DND-41 (cell line): ENCODE measurements at regions not wholly inside any gene's neighbourhood (a gene's known extent, or its start where the extent isn't known, plus 50 kb on each side); places are given as distances from the start of the nearest gene placed in this dataset.

Experiments
- EZH2 ChIP-seq: IDR thresholded peaks from 3 replicates; pipeline ENCODE4 v1.6.1; 2012; ENCODE audit warnings: borderline replicate concordance, low read depth, mild to moderate bottlenecking, moderate library complexity, low read length, inconsistent platforms; ENCODE audit not compliant: severe bottlenecking
- TF ChIP-seq, protein P1 (sequence below): IDR thresholded peaks from 2 replicates; pipeline ENCODE4 v1.5.1; 2012; ENCODE audit warnings: borderline replicate concordance, low read length, moderate library complexity, mild to moderate bottlenecking; ENCODE audit not compliant: poor library complexity, severe bottlenecking; ENCODE audit errors: extremely low read depth

DNA sequence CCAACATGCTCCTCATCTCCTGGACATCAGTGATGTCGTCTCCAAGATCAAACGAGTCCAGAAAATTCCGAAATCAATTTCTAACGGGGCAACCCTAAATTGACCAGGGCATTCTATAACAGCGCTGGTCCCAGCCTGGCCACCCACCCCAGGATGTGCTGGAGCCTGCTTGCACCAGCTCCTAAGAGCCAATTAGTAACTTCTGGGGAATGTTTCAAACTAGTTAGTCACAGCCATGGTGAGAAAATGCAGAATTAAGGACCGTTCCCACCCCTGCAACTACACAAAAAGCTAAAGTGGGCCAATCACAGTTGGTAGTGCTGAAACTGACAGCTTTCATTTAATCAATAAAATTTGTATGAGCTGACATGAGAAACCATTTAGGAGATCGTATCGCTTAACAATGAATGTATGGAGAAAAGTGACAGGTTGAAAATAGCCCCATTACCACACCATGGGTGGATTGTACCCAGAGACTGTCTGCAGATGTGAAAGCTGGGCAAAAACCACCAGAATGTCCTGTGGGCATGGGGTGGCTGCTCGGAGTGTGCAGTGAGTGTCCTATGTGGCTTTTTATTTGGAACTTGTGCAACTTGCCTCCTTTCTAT, 165.7 kb upstream of the AFDN start:
- TF ChIP-seq, protein P1, sequence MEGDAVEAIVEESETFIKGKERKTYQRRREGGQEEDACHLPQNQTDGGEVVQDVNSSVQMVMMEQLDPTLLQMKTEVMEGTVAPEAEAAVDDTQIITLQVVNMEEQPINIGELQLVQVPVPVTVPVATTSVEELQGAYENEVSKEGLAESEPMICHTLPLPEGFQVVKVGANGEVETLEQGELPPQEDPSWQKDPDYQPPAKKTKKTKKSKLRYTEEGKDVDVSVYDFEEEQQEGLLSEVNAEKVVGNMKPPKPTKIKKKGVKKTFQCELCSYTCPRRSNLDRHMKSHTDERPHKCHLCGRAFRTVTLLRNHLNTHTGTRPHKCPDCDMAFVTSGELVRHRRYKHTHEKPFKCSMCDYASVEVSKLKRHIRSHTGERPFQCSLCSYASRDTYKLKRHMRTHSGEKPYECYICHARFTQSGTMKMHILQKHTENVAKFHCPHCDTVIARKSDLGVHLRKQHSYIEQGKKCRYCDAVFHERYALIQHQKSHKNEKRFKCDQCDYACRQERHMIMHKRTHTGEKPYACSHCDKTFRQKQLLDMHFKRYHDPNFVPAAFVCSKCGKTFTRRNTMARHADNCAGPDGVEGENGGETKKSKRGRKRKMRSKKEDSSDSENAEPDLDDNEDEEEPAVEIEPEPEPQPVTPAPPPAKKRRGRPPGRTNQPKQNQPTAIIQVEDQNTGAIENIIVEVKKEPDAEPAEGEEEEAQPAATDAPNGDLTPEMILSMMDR, result no peak
- no peak for TF ChIP-seq EZH2
